ENCODE measurements at regions not wholly inside any gene's neighbourhood (a gene's known extent, or its start where the extent isn't known, plus 50 kb on each side); places are given as distances from the start of the nearest gene placed in this dataset.

GRCh38 chr18:22687892-22688680 lies 245.0 kb upstream of the RBBP8 start:
- CTCF ChIA-PET: interaction anchor here (0.9 kb wide), 1 partner anchor 17 kb away, joined by 5 read pairs; no protein-coding TSS in a partner anchor

GRCh38 chr18:22688877-22689496 lies 244.1 kb upstream of the RBBP8 start:
- CTCF ChIA-PET: no interaction called here
- no peak for TF ChIP-seq CTCF (IDR thresholded peaks at IDR 0.05; ENCODE audit: insufficient read depth, low read length, missing control alignments)
- H3K4me3 ChIP-seq (ENCODE audit: low read depth, low read length): no peak overlapping the region
- no peak for DNase-seq (ENCODE audit: low read depth, low spot score)
- POLR2A ChIA-PET: no interaction called here

More at GRCh38 chr18:22687892-22688680, 245.0 kb upstream of the RBBP8 start:
- no peak overlapping the region for H3K4me3 ChIP-seq (ENCODE audit: low read depth, low read length)
- DNase-seq (ENCODE audit: low read depth, low spot score): no peak
- TF ChIP-seq CTCF (IDR thresholded peaks at IDR 0.05; ENCODE audit: insufficient read depth, low read length, missing control alignments): no peak
- POLR2A ChIA-PET: no interaction called here

GRCh38 chr18:22689712-22690111 lies 243.4 kb upstream of the RBBP8 start:
- H3K4me3 ChIP-seq (ENCODE audit: low read depth, low read length): no peak overlapping the region
- no peak for TF ChIP-seq CTCF (IDR thresholded peaks at IDR 0.05; ENCODE audit: insufficient read depth, low read length, missing control alignments)
- ChIA-PET POLR2A (no interaction called here), CTCF (no interaction called here)
- no peak for DNase-seq (ENCODE audit: low read depth, low spot score)

GRCh38 chr18:22690556-22690955 lies 242.6 kb upstream of the RBBP8 start:
- TF ChIP-seq CTCF (IDR thresholded peaks at IDR 0.05; ENCODE audit: insufficient read depth, low read length, missing control alignments): no peak
- CTCF ChIA-PET: no interaction called here

GRCh38 chr18:22691946-22692710 lies 241.0 kb upstream of the RBBP8 start:
- ChIA-PET CTCF (interaction anchor here (1.2 to 1.6 kb wide), 2 partner anchors 12 to 17 kb away, joined by 3 to 7 read pairs; no protein-coding TSS in a partner anchor), POLR2A (interaction anchor here (0.6 to 2.0 kb wide), 4 partner anchors 9 to 198 kb away, joined by 3 to 11 read pairs (median 6); no protein-coding TSS in a partner anchor)
- no peak overlapping the region for H3K4me3 ChIP-seq (ENCODE audit: low read depth, low read length)
- DNase-seq (ENCODE audit: low read depth, low spot score): peak; percentile 88
- TF ChIP-seq CTCF (IDR thresholded peaks at IDR 0.05; ENCODE audit: insufficient read depth, low read length, missing control alignments): no peak

More at GRCh38 chr18:22690556-22690955, 242.6 kb upstream of the RBBP8 start:
- POLR2A ChIA-PET: no interaction called here
- H3K4me3 ChIP-seq (ENCODE audit: low read depth, low read length): no peak overlapping the region
- no peak for DNase-seq (ENCODE audit: low read depth, low spot score)
